ENCODE measurements at regions not wholly inside any gene's neighbourhood (a gene's known extent, or its start where the extent isn't known, plus 50 kb on each side); places are given as distances from the start of the nearest gene placed in this dataset.

DNA sequence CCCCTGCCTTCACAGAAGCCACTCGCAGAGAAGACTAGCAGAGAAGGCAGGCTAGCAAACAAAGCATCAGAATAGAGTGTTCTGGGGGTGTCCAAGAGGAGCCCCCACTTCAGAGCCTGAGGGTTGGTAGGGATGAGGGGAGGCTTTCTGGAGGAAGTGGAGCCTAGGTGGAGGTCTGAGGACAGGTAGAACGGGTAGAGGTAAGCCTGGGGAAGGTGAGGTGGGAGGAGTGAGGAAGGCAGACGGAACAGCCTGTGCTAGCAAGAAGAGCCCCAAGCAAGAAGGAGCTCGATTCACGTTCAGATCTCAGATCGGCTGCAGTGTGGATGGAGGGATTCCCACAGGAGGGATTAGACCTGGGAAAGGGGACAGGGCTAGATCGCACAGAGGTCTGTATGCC lies 66.0 kb upstream of the DUSP5 start (continued):
- TF ChIP-seq, protein P1, sequence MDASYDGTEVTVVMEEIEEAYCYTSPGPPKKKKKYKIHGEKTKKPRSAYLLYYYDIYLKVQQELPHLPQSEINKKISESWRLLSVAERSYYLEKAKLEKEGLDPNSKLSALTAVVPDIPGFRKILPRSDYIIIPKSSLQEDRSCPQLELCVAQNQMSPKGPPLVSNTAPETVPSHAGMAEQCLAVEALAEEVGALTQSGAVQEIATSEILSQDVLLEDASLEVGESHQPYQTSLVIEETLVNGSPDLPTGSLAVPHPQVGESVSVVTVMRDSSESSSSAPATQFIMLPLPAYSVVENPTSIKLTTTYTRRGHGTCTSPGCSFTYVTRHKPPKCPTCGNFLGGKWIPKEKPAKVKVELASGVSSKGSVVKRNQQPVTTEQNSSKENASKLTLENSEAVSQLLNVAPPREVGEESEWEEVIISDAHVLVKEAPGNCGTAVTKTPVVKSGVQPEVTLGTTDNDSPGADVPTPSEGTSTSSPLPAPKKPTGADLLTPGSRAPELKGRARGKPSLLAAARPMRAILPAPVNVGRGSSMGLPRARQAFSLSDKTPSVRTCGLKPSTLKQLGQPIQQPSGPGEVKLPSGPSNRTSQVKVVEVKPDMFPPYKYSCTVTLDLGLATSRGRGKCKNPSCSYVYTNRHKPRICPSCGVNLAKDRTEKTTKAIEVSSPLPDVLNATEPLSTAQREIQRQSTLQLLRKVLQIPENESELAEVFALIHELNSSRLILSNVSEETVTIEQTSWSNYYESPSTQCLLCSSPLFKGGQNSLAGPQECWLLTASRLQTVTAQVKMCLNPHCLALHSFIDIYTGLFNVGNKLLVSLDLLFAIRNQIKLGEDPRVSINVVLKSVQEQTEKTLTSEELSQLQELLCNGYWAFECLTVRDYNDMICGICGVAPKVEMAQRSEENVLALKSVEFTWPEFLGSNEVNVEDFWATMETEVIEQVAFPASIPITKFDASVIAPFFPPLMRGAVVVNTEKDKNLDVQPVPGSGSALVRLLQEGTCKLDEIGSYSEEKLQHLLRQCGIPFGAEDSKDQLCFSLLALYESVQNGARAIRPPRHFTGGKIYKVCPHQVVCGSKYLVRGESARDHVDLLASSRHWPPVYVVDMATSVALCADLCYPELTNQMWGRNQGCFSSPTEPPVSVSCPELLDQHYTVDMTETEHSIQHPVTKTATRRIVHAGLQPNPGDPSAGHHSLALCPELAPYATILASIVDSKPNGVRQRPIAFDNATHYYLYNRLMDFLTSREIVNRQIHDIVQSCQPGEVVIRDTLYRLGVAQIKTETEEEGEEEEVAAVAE (CRISPR knock-in tag; IDR thresholded peaks at IDR 0.05; ENCODE audit: borderline replicate concordance) = no peak
- TF ChIP-seq PRDM15 (CRISPR knock-in tag; IDR thresholded peaks at IDR 0.05) = no peak

GRCh38 chr10:110432084-110432483 lies 65.6 kb upstream of the DUSP5 start:
- Histone ChIP-seq H2AFZ (ENCODE audit: low read length) (no peak overlapping the region), H3K36me3 (replicated peaks in 1 of 2; ENCODE audit: control insufficient read depth in 1 of 2, insufficient read depth in 2 of 2, low read length in 2 of 2) (no peaks in the 10 kb centered on the region), H3K4me1 (ENCODE audit: insufficient read depth, low read length) (no peaks in the 10 kb centered on the region), H3K4me2 (ENCODE audit: low read depth, low read length) (no peak overlapping the region), H3K27me3 (ENCODE audit: control insufficient read depth in 1 of 2, insufficient read depth in 2 of 2, low read length in 2 of 2) (peaks cover 2 to 6% of the 10 kb centered on the region in 2 experiments; a peak in 3 of 5 replicates), H3K27ac (ENCODE audit: extremely low read length, insufficient read depth, low read length) (no peak overlapping the region), H3K79me2 (ENCODE audit: insufficient read depth, low read length) (no peaks in the 10 kb centered on the region), H3K9ac (ENCODE audit: insufficient read depth, low read depth, low read length) (no peak overlapping the region), H3K4me3 (replicated peaks in 1 of 3; ENCODE audit: insufficient read depth in 1 of 3, low read depth in 2 of 3, low read length in 3 of 3) (no peak overlapping the region), H3K9me3 (ENCODE audit: low read length) (no peaks in the 10 kb centered on the region), H4K20me1 (ENCODE audit: insufficient read depth, low read length) (no peaks in the 10 kb centered on the region)
- no peak for DNase-seq (ENCODE audit: low spot score)
- no peak for FAIRE-seq
- intact Hi-C loops (cut with micrococcal nuclease; ENCODE audit: unreplicated experiment) = no loop called here
- no peak for ATAC-seq
- in situ Hi-C loops (cut with HindIII; ENCODE audit: extremely low pct_ligation_motif_present, low pct_unique_long_range_greater_than_20kb) = no loop called here
- CTCF ChIA-PET (ENCODE audit: low intra/inter-chr PET ratio, low total read pairs) = no interaction called here
- POLR2A ChIA-PET = no interaction called here
- BruUV-seq (replicated peaks) = no TSS peak
- no peak for TF ChIP-seq RFX3 (CRISPR knock-in tag; IDR thresholded peaks at IDR 0.05)
- no peak for TF ChIP-seq RXRB (CRISPR knock-in tag; IDR thresholded peaks at IDR 0.05; ENCODE audit: borderline replicate concordance)
- no peak for TF ChIP-seq ZNF224 (CRISPR knock-in tag; IDR thresholded peaks at IDR 0.05)
- 53% methylated on average over 4 of the region's 4 CpGs for WGBS (ENCODE audit: low lambda C conversion rate)

Measured in HepG2 (cell line).